HG03139 (cell line): ENCODE measurements at regions not wholly inside any gene's neighbourhood (a gene's known extent, or its start where the extent isn't known, plus 50 kb on each side); places are given as distances from the start of the nearest gene placed in this dataset.

ENCODE experiments used
- ATAC-seq: cut with Tn5 transposase; IDR thresholded peaks from one replicate; pipeline ENCODE4 v1.9.1; 2021; ENCODE audit not compliant: unreplicated experiment

GRCh38 chr1:200354243-200354642, 55.6 kb downstream of the ZNF281 start:
- peak; percentile 49 for ATAC-seq

DNA sequence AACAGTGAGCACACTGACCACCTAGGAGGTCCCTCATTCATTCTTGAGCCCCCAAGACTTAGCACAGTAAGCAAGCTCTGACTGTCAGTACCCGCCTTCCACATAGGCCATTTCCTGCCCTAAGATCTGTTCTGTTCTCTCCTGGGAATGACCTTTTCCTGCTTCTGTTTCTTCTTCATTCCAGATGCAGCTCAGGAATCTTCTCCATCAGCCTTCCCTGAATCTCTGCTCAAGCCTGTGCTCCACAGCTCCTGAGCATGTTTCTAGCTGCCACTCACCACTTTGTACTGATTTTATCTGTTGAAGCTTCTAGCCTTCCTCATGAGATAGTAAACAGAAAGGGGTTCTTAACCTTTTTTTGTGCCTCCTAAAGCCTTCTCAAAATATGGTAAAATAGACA, 56.6 kb downstream of the ZNF281 start:
- no peak for ATAC-seq

GRCh38 chr1:200351826-200352549, 57.8 kb downstream of the ZNF281 start:
- ATAC-seq = no peak

DNA sequence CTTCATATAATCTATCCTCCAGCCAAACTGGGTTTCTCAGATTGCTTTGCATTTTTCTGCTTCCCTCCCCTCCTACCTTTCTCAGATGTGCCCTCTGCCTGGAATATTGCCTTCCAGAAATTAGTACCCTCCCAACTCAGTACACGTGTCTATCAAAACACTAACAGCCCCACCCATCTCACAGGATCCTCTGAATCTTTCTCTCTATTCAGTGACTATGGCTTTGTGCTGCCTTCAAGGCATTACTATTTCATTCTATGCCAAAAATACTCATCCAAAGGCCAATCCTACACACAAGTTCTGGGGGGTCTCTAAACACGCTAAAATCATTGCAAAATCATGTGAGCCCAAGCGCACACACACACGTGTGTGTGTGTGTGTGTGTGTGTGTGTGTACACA, 58.4 kb downstream of the ZNF281 start:
- ATAC-seq = no peak

GRCh38 chr1:200346700-200347099, 63.1 kb downstream of the ZNF281 start:
- ATAC-seq = no peak

- ATAC-seq = no peak
These were observed 64.3 kb downstream of the ZNF281 start for GRCh38 chr1:200345520-200345919.

DNA sequence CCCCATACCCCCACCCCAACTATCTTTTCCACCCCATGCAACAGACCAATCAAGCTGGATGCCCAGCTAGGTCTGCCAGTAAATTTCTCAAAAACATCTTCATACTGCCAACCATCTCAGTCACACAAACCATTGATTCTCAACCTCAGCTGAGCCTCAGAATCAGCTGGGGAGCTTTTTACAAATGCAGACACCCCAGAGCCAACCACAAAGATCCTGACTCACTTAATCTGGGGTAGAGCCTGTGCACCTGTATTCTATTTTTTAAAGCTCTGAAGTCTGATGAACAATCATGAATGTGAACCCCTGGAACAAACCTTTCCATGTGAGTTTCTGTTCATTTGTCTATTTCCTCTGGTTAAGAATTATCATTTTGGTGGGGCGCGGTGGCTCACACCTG, 66.0 kb downstream of the ZNF281 start:
- no peak for ATAC-seq

DNA sequence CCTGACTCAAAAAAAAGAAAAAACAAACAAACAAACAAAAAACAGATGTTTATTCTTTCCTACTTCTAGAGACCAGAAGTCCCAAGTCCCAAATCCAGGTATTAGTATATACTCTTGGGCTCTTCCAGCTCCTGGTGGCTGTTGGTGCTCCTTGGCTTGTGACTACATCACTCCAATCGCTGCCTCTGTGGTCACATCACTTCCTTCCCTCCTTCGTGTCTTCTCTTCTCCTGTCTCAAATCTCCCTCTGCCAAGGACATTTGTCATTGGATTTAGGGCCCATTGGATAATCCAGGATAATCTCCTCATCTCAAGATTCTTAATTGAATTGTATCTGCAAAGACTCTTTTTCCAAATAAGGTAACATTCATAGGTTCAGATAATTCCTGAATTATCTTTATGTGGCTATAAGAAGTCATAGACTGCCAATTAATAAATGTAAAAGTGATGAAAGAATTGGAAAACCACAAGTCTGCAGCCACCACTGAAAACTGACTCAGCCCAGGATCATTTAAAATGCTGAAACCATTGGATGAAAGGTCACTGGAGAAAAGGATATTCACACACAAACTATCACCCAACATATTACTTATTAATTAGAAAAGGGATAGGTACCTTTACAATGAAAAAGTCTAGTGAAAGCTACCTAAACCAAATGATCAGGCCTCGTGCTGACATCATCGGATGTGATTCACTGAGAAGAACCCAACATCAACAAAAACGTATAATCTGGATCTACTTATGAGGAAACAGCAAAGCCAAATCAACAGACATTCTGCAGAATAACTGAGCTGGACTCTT, 67.1 kb downstream of the ZNF281 start:
- no peak for ATAC-seq

GRCh38 chr1:200338451-200338850, 71.4 kb downstream of the ZNF281 start:
- ATAC-seq = no peak

DNA sequence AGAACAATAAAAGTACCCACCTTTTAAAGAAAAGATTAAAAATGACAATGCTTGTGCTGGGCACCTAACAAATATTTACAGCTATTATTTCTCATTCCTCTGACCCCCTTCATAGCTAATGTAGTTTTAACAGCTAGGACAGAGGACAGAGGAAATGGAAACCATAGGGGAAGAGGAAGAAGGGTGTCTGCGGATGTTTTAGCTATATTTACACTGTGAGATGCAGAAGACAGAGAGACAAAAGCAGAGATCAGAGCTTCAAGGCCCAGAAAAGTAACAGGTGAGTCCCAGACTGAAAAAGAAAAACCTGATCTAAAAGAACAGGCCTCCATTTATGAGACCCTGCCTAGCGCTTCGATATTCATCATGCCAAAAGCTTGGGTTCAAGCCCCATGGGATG, 72.0 kb downstream of the ZNF281 start:
- ATAC-seq = no peak

DNA sequence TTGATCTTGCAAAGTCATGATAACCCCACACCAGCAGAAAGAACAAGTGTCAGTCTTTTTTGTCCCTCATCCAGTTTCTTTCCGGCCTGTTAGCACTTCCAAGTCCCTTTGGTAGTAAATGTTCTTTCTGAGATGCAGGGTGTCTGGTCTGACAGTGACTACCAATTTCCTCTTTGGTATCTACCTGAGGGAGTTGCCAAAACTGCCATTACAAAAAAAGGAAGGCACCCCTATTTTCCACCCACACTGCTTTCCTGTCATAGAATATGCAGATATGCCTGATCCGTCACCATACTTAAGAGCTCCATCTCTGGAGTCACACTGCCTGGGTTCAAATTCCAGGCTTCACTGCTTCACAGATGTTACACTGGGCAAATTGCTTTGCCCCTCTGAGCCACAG, 72.4 kb downstream of the ZNF281 start:
- no peak for ATAC-seq

- ATAC-seq = no peak
These were observed 72.9 kb downstream of the ZNF281 start for GRCh38 chr1:200336901-200337391.

DNA sequence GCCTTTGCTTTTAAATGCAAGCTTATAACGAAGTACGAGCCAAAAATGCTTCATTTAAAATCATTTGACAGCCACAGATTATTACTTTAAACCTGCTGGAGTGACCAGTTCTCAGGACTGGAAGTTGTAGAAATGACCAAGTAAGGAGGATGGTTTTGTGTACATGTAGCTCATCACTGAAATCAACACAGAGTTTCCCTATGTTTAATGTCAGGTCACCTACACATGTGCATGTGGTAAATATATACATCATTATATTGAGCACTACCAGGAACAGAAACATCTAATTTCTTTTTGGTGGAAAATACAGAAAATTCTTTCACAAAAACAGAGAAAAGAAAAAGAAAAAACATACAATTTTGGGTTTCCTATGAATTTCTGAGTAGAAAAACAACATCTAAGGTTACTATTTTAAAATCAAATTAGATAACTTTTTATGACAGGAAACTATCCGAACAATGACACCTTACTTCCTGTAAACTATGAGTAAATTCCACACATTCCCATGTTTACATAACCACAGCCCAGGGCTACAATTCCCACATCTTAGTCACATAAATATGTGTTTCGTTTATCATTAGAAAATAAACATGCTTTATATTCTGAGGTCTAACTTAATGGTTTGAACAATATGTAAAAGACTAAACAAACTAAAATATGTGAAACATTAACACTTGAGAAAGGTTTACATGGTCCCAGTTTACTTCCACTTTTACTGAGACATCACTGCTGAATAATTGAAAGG, 73.6 kb downstream of the ZNF281 start:
- no peak for ATAC-seq

GRCh38 chr1:200334661-200335256, 75.1 kb downstream of the ZNF281 start:
- no peak for ATAC-seq

DNA sequence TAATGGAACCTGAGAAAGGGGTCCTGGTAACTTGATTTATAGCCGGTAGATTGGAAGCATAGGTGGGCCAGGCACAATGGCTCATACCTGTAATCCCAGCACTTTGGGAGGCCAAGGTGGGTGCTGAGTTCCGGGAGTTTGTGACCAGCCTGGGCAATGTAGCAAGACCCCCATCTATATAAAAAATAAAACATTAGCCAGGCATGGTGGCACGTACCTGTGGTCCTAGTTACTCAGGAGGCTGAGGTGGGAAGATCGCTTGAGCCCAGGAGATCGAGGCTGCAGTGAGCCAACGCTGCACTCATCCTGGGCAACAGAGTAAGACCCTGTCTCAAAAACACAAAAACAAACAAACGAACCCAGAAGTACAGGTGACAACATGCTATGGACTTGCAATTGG, 76.5 kb downstream of the ZNF281 start:
- no peak for ATAC-seq

- no peak for ATAC-seq
These were observed 77.1 kb downstream of the ZNF281 start for GRCh38 chr1:200332716-200333115.

- ATAC-seq = no peak
These were observed 79.0 kb downstream of the ZNF281 start for GRCh38 chr1:200330741-200331428.

DNA sequence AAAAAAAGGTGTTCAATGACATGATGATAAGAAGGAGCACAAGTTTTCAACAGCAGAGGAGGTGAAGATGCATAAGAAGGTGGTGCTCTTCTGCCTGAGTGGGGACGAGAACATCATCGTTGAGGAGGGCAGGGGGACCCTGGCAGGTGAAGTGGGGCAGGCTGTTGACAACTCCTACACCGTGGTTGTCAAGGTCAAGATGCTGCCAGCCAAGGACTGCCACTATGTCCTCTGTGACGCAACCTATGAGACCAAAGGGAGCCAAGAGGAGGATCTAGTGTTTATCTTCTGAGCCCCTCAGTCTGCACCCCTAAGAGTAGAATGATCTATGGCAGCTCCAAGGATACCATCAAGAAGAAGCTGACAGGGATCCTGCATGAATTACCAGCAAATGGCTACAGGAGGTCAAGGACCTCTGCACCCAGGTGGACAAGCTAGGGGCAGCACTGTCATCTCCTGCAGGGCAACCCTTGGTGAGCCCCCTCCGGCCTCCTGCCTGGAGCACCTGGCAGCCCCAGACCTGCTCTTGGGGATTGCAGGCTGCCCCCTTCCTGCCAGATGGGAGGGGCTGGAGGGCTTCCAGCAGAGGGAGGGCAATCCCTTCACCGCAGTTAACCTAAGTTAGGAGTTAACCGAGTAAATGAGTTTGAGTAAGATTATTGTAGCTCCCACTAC, 80.5 kb downstream of the ZNF281 start:
- no peak for ATAC-seq

DNA sequence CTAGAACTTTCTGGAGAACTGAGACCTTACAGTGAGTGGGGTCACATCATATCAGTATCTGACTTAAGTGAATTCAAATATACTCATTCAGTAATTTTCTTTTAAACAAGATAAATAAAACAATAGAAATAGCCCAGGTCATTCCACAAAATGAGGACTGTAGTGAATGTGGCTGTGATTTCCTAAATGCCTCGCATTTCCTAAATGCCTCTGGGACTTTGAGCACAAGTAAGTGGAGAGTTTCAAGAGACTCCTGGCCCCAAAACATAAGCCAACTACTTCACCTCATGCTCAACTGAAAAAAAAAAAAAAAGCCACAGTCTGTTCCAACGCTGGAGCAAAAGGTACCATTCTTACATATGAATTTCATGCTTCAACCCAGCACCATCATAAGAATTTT, 81.5 kb downstream of the ZNF281 start:
- no peak for ATAC-seq

GRCh38 chr1:200323856-200324400, 85.9 kb downstream of the ZNF281 start:
- no peak for ATAC-seq
